ENCODE measurements at regions not wholly inside any gene's neighbourhood (a gene's known extent, or its start where the extent isn't known, plus 50 kb on each side); places are given as distances from the start of the nearest gene placed in this dataset.

- DNase-seq (ENCODE audit: low read depth in 1 of 2, low spot score in 1 of 2), result no peak
- Histone ChIP-seq H3K4me3 (replicated peaks; ENCODE audit: insufficient read depth, low read length) (no peak overlapping the region), H3K27me3 (ENCODE audit: insufficient read depth, poor library complexity, severe bottlenecking) (no peaks in the 10 kb centered on the region), H3K27ac (replicated peaks) (no peak overlapping the region)
- TF ChIP-seq SPI1 (IDR thresholded peaks at IDR 0.05; ENCODE audit: borderline replicate concordance, low read depth), result no peak
- no peak for TF ChIP-seq POLR2AphosphoS5 (IDR thresholded peaks at IDR 0.05; ENCODE audit: low read depth)
- TF ChIP-seq CTCF (IDR thresholded peaks at IDR 0.05; ENCODE audit: insufficient read depth, low read length), result no peak
- no peak for TF ChIP-seq REST (IDR thresholded peaks at IDR 0.05; ENCODE audit: insufficient replicate concordance, low read depth)
- no peak for TF ChIP-seq GABPA (IDR thresholded peaks at IDR 0.05; ENCODE audit: low read depth)
These were observed 648.5 kb upstream of the PKN2 start for GRCh38 chr1:88035578-88035977.

GRCh38 chr1:88036345-88037014 is 647.6 kb upstream of the PKN2 start:
- Histone ChIP-seq H3K27ac (replicated peaks) (no peak overlapping the region), H3K4me3 (replicated peaks; ENCODE audit: insufficient read depth, low read length) (no peak overlapping the region), H3K27me3 (ENCODE audit: insufficient read depth, poor library complexity, severe bottlenecking) (no peaks in the 10 kb centered on the region)
- no peak for DNase-seq (ENCODE audit: low read depth in 1 of 2, low spot score in 1 of 2)
- TF ChIP-seq POLR2AphosphoS5 (IDR thresholded peaks at IDR 0.05; ENCODE audit: low read depth) (no peak), CTCF (IDR thresholded peaks at IDR 0.05; ENCODE audit: insufficient read depth, low read length) (no peak), SPI1 (IDR thresholded peaks at IDR 0.05; ENCODE audit: borderline replicate concordance, low read depth) (no peak), GABPA (IDR thresholded peaks at IDR 0.05; ENCODE audit: low read depth) (no peak)

GRCh38 chr1:88039240-88039639 is 644.8 kb upstream of the PKN2 start:
- Histone ChIP-seq H3K4me3 (replicated peaks; ENCODE audit: insufficient read depth, low read length) (no peak overlapping the region), H3K27ac (replicated peaks) (no peak overlapping the region), H3K27me3 (ENCODE audit: insufficient read depth, poor library complexity, severe bottlenecking) (no peaks in the 10 kb centered on the region)
- no peak for TF ChIP-seq GABPA (IDR thresholded peaks at IDR 0.05; ENCODE audit: low read depth)
- TF ChIP-seq CTCF (IDR thresholded peaks at IDR 0.05; ENCODE audit: insufficient read depth, low read length), result no peak
- no peak for TF ChIP-seq POLR2AphosphoS5 (IDR thresholded peaks at IDR 0.05; ENCODE audit: low read depth)
- TF ChIP-seq SPI1 (IDR thresholded peaks at IDR 0.05; ENCODE audit: borderline replicate concordance, low read depth), result no peak
- no peak for TF ChIP-seq REST (IDR thresholded peaks at IDR 0.05; ENCODE audit: insufficient replicate concordance, low read depth)
- no peak for DNase-seq (ENCODE audit: low read depth in 1 of 2, low spot score in 1 of 2)

- no peak overlapping the region for H3K27ac ChIP-seq (replicated peaks)
- no peak for DNase-seq (ENCODE audit: low read depth in 1 of 2, low spot score in 1 of 2)
- no peak overlapping the region for H3K4me3 ChIP-seq (replicated peaks; ENCODE audit: insufficient read depth, low read length)
- H3K27me3 ChIP-seq (ENCODE audit: insufficient read depth, poor library complexity, severe bottlenecking), result no peaks in the 10 kb centered on the region
- TF ChIP-seq POLR2AphosphoS5 (IDR thresholded peaks at IDR 0.05; ENCODE audit: low read depth), result no peak
- TF ChIP-seq GABPA (IDR thresholded peaks at IDR 0.05; ENCODE audit: low read depth), result no peak
- no peak for TF ChIP-seq CTCF (IDR thresholded peaks at IDR 0.05; ENCODE audit: insufficient read depth, low read length)
- no peak for TF ChIP-seq REST (IDR thresholded peaks at IDR 0.05; ENCODE audit: insufficient replicate concordance, low read depth)
- TF ChIP-seq SPI1 (IDR thresholded peaks at IDR 0.05; ENCODE audit: borderline replicate concordance, low read depth), result no peak
These were observed 640.2 kb upstream of the PKN2 start for GRCh38 chr1:88043834-88044233.

Measured in HL-60 (cell line).